ENCODE measurements at regions not wholly inside any gene's neighbourhood (a gene's known extent, or its start where the extent isn't known, plus 50 kb on each side); places are given as distances from the start of the nearest gene placed in this dataset.

DNA sequence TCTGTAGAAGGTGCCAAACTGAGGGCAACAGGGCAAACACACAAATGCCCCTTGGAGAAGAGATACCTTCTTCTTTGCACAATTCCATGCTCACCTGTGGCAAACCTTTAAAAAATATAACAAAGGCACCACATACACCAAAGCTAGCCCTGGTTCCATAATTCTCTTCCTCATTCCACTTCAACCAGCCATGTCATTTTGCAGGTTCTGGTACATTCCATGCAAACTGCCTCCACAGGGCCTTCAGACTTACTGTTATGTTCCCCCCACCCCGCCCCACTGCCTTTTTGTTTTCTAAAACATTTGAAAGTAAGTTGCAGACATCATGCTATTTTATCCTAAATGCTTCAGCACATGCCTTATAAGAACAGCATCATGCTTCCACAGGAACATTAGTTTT lies 269.0 kb downstream of the NSUN3 start:
- Histone ChIP-seq H3K4me3 (no peak overlapping the region), H3K36me3 (no peaks in the 10 kb centered on the region), H3K27me3 (no peaks in the 10 kb centered on the region), H3K4me1 (no peaks in the 10 kb centered on the region), H3K9me3 (no peaks in the 10 kb centered on the region), H3K27ac (no peak overlapping the region)
- TF ChIP-seq, protein P1, sequence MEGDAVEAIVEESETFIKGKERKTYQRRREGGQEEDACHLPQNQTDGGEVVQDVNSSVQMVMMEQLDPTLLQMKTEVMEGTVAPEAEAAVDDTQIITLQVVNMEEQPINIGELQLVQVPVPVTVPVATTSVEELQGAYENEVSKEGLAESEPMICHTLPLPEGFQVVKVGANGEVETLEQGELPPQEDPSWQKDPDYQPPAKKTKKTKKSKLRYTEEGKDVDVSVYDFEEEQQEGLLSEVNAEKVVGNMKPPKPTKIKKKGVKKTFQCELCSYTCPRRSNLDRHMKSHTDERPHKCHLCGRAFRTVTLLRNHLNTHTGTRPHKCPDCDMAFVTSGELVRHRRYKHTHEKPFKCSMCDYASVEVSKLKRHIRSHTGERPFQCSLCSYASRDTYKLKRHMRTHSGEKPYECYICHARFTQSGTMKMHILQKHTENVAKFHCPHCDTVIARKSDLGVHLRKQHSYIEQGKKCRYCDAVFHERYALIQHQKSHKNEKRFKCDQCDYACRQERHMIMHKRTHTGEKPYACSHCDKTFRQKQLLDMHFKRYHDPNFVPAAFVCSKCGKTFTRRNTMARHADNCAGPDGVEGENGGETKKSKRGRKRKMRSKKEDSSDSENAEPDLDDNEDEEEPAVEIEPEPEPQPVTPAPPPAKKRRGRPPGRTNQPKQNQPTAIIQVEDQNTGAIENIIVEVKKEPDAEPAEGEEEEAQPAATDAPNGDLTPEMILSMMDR (IDR thresholded peaks at IDR 0.05), result no peak
- TF ChIP-seq POLR2A (IDR thresholded peaks at IDR 0.05), result no peak
- no peak for DNase-seq

DNA sequence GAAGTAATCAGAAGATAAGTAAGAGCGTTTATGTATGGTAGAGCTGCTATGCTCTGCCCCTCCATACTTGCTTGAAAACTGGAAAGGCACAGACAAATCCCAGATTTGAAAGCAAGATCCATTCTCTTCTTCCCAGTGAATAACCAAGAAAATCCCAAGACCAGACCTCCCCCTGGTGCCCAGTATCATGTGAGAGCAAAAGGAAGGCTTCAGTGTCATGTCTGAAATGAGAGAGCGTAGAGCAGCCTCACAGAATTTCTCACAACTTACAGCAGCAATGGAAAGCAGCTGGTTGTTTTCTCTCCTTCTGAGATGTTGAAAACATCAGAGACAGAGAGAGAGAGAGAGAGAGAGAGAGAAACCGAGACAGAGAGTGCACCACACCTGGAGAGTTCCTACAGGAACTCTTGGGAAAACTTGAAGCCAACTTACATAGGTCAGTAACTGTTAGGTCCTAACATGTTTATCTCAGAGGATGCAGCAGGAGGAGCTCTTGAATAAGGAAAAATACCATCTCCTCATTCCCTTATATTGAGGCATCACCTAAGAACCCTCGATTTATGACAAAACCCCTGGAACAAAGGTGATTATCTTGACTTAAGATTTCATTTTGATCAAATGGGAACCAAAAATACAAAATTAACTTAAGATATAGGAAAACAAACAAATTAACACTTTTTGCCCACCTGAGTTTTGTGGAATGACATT lies 273.3 kb downstream of the NSUN3 start:
- Histone ChIP-seq H3K27ac (no peak overlapping the region), H3K4me3 (no peak overlapping the region), H3K4me1 (no peaks in the 10 kb centered on the region), H3K36me3 (no peaks in the 10 kb centered on the region), H3K27me3 (no peaks in the 10 kb centered on the region), H3K9me3 (no peaks in the 10 kb centered on the region)
- DNase-seq, result no peak
- TF ChIP-seq, protein P1 (IDR thresholded peaks at IDR 0.05), result peak in 3 of 6 experiments; percentile 20 to 36 (median 30)
- TF ChIP-seq POLR2A (IDR thresholded peaks at IDR 0.05), result no peak

DNA sequence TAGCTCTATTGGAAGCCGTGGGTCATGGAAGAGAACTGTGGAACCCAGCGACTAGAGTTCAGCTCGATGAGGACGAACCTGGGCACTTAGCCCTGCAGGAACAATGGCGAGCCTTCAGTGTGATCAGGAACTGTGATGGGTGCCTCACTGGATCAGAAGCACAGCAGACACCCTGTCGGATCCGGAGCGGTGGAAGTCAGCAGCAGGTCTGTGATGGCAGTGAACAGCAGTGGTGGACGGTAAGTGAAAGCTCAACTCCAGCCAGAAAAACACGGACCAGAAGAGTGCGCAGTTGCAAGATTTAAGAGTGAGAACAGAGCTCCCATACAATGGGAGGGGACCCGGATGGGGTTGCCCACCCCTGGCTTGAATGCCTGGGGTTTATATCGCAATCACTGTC lies 282.2 kb downstream of the NSUN3 start:
- Histone ChIP-seq H3K4me1 (no peaks in the 10 kb centered on the region), H3K4me3 (no peak overlapping the region), H3K27me3 (no peaks in the 10 kb centered on the region), H3K9me3 (no peaks in the 10 kb centered on the region), H3K27ac (no peak overlapping the region), H3K36me3 (no peaks in the 10 kb centered on the region)
- TF ChIP-seq, protein P1 (IDR thresholded peaks at IDR 0.05), result no peak
- no peak for TF ChIP-seq POLR2A (IDR thresholded peaks at IDR 0.05)
- DNase-seq, result no peak

DNA sequence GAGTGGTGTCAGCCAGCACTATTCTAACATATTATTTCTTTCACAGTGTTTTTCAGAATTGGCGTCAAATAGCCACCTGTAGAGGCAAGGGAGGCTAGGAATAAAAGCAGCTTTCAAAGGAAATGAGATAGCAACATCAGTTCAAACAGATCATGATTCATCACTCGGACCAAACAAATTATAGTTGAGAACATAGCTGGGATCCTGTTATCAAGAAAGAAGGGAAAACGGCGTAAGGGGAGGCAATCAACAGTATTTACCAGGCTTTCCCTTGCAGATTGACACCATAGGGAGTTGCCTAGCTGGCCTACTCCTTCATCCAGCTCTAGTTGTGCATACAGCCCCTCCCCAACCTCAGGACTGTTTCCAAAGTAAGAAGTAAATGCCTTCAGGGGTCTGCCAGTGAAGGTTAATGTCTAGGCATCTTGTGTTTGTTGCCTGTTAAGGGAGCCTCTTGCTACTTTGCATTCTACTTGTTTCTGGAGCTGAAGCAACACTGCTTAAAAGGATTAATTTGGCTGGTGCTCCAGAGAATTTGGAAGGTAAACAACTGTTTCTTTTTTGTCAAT lies 286.5 kb downstream of the NSUN3 start:
- Histone ChIP-seq H3K27ac (no peak overlapping the region), H3K4me3 (no peak overlapping the region), H3K27me3 (no peaks in the 10 kb centered on the region), H3K36me3 (no peaks in the 10 kb centered on the region), H3K4me1 (no peaks in the 10 kb centered on the region), H3K9me3 (no peaks in the 10 kb centered on the region)
- DNase-seq, result no peak
- TF ChIP-seq, protein P1 (IDR thresholded peaks at IDR 0.05), result no peak

DNA sequence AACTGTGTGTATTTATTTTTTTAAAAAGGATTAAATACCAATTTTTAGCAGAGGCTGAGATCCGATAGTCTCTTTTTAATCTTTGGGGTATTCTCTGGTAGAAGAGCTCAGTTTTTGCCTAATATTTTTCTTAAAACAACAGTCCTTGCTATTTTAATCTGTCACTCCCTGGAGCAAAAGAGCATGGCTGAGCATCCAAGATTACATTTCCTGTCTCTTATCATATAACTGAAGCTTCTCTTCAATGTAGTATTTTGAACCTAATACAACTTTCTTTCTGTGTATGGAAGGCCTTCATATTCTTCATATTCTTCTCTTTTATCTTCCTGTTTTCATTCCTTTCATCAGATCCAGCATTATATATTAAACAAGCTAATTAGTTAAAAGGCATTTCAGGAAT lies 293.7 kb downstream of the NSUN3 start:
- H3K4me3 ChIP-seq, result no peak overlapping the region
- H3K36me3 ChIP-seq, result no peaks in the 10 kb centered on the region
- H3K4me1 ChIP-seq, result no peaks in the 10 kb centered on the region
- DNase-seq, result no peak
- no peak for TF ChIP-seq POLR2A (IDR thresholded peaks at IDR 0.05)
- H3K27me3 ChIP-seq, result no peaks in the 10 kb centered on the region
- H3K9me3 ChIP-seq, result no peaks in the 10 kb centered on the region
- no peak overlapping the region for H3K27ac ChIP-seq

GRCh38 chr3:94359996-94360395 lies 297.1 kb downstream of the NSUN3 start:
- no peaks in the 10 kb centered on the region for H3K27me3 ChIP-seq
- H3K9me3 ChIP-seq, result no peaks in the 10 kb centered on the region
- no peaks in the 10 kb centered on the region for H3K36me3 ChIP-seq
- TF ChIP-seq, protein P1 (IDR thresholded peaks at IDR 0.05), result no peak
- no peak for TF ChIP-seq POLR2A (IDR thresholded peaks at IDR 0.05)
- no peaks in the 10 kb centered on the region for H3K4me1 ChIP-seq
- no peak overlapping the region for H3K4me3 ChIP-seq
- no peak overlapping the region for H3K27ac ChIP-seq
- no peak for DNase-seq
